HepG2 (cell line): ENCODE measurements at regions not wholly inside any gene's neighbourhood (a gene's known extent, or its start where the extent isn't known, plus 50 kb on each side); places are given as distances from the start of the nearest gene placed in this dataset.

Source experiments
- ATAC-seq: fragments of 200-7000 bp; cut with Tn5 transposase; 3 replicates; pipeline ENCODE4 v1.9.1; 2020; ENCODE audit warnings: mild to moderate bottlenecking, moderate library complexity
- BruUV-seq: library from RNA; stranded (reverse); fragments of 400-500 nt; replicated peaks from 2 replicates; lab custom pipeline; 2021; lab: Mats Ljungman, UMichigan
- CTCF ChIA-PET: fragments of 300-600 bp; formaldehyde crosslinking; extraction: SDS; loops from one replicate; lab custom pipeline; 2021; ENCODE audit warnings: low total read pairs, inconsistent platforms, low intra/inter-chr PET ratio; lab: Yijun Ruan, JAX
- POLR2A ChIA-PET: fragments of 350-600 bp; sonication (Branson Sonifier 250); formaldehyde crosslinking; loops from one replicate; lab custom pipeline; 2020; ENCODE audit warnings: antibody characterized with exemption, inconsistent platforms; lab: Yijun Ruan, JAX
- DNase-seq: peaks from one replicate; pipeline ENCODE4 v3.0.0-alpha.2; 2015; ENCODE audit warnings: low spot score
- FAIRE-seq: peaks from 3 replicates; lab custom pipeline; 2011; peaks lifted over from hg19 to GRCh38; lab: Jason Lieb, UNC
- H2AFZ ChIP-seq: one replicate; pipeline ENCODE4 v1.6.1; 2011; ENCODE audit warnings: low read length, inconsistent platforms
- H3K27ac ChIP-seq: fragments of 300-600 bp; 3 replicates; pipeline ENCODE4 v1.8.0; 2011; ENCODE audit warnings: mixed run types, mild to moderate bottlenecking, mixed read lengths, low read length, inconsistent platforms; ENCODE audit not compliant: insufficient read depth; ENCODE audit errors: extremely low read length
- H3K27me3 ChIP-seq, 2 experiments: fragments of 200-600 bp in 1 of 2; 2 replicates in 1 of 2; 3 replicates in 1 of 2; pipeline versions ENCODE4 v1.6.0 to v1.8.0; 2011; ENCODE audit warnings: low read length in 2 of 2, mild to moderate bottlenecking in 2 of 2, moderate library complexity in 2 of 2, inconsistent platforms in 1 of 2; ENCODE audit not compliant: insufficient read depth in 2 of 2, control insufficient read depth in 1 of 2
- H3K36me3 ChIP-seq, 2 experiments: fragments of 200-600 bp in 1 of 2; replicated peaks in 1 of 2; 2 replicates in 1 of 2; 3 replicates in 1 of 2; pipeline versions ENCODE4 v1.5.1 to v1.8.0; 2011; ENCODE audit warnings: low read length in 2 of 2, inconsistent platforms in 1 of 2; ENCODE audit not compliant: insufficient read depth in 2 of 2, control insufficient read depth in 1 of 2
- H3K4me1 ChIP-seq: 2 replicates; pipeline ENCODE4 v1.5.1; 2012; ENCODE audit warnings: low read length, inconsistent platforms; ENCODE audit not compliant: insufficient read depth
- H3K4me2 ChIP-seq: 2 replicates; pipeline ENCODE4 v1.6.0; 2011; ENCODE audit warnings: low read depth, low read length, inconsistent platforms
- H3K4me3 ChIP-seq, 3 experiments: fragments of 200-600 bp in 1 of 3; sonication (generic), shearing (Covaris generic) in 1 of 3; replicated peaks in 1 of 3; 2 replicates each; pipeline ENCODE4 v1.5.1; 2011 to 2016; ENCODE audit warnings: low read length in 3 of 3, inconsistent platforms in 2 of 3, low read depth in 2 of 3, mild to moderate bottlenecking in 2 of 3, control low read depth in 1 of 3, mixed read lengths in 1 of 3; ENCODE audit not compliant: insufficient read depth in 1 of 3
- H3K79me2 ChIP-seq: one replicate; pipeline ENCODE4 v1.6.1; 2011; ENCODE audit warnings: low read length, inconsistent platforms; ENCODE audit not compliant: insufficient read depth
- H3K9ac ChIP-seq: 2 replicates; pipeline ENCODE4 v1.6.0; 2011; ENCODE audit warnings: mild to moderate bottlenecking, low read depth, low read length, inconsistent platforms; ENCODE audit not compliant: insufficient read depth
- H3K9me3 ChIP-seq: 2 replicates; pipeline ENCODE4 v1.5.1; 2012; ENCODE audit warnings: mild to moderate bottlenecking, low read length
- H4K20me1 ChIP-seq: 2 replicates; pipeline ENCODE4 v1.6.0; 2011; ENCODE audit warnings: inconsistent platforms, mild to moderate bottlenecking, low read length, moderate library complexity; ENCODE audit not compliant: insufficient read depth
- AKAP8 ChIP-seq: sonication (generic); formaldehyde crosslinking; IDR thresholded peaks from 2 replicates; pipeline ENCODE4 v1.5.1; 2020; ENCODE audit warnings: mild to moderate bottlenecking, missing genetic modification reagents
- CREBL2 ChIP-seq: sonication (generic); formaldehyde crosslinking; IDR thresholded peaks from 2 replicates; pipeline ENCODE4 v1.8.1; 2023; ENCODE audit warnings: missing genetic modification reagents, mild to moderate bottlenecking, borderline replicate concordance
- FOXK1 ChIP-seq: sonication (generic); formaldehyde crosslinking; IDR thresholded peaks from 2 replicates; pipeline ENCODE4 v1.4.0; 2020; ENCODE audit warnings: low read depth, missing genetic modification reagents, borderline replicate concordance
- HDAC2 ChIP-seq: sonication (generic); formaldehyde crosslinking; IDR thresholded peaks from 2 replicates; pipeline ENCODE4 v1.4.0; 2020; ENCODE audit warnings: missing genetic modification reagents
- MLX ChIP-seq: IDR thresholded peaks from 2 replicates; pipeline ENCODE4 v1.6.1; 2016
- NFYB ChIP-seq: sonication (generic); formaldehyde crosslinking; IDR thresholded peaks from 2 replicates; pipeline ENCODE4 v1.4.0; 2020; ENCODE audit warnings: missing genetic modification reagents
- SOX5 ChIP-seq: IDR thresholded peaks from 2 replicates; pipeline ENCODE4 v1.6.1; 2016; ENCODE audit warnings: borderline replicate concordance
- TBX3 ChIP-seq: fragments of 450-650 bp; IDR thresholded peaks from 2 replicates; pipeline ENCODE4 v1.6.1; 2017; ENCODE audit warnings: antibody characterized with exemption, mild to moderate bottlenecking, inconsistent platforms, borderline replicate concordance
- TFAP4 ChIP-seq: sonication (generic); IDR thresholded peaks from 2 replicates; pipeline ENCODE4 v1.6.1; 2016; ENCODE audit warnings: low read depth, borderline replicate concordance
- ZFYVE20 ChIP-seq: sonication (generic); formaldehyde crosslinking; IDR thresholded peaks from 2 replicates; pipeline ENCODE4 v1.8.0; 2023; ENCODE audit warnings: low read depth, mild to moderate bottlenecking, moderate library complexity, missing genetic modification reagents, borderline replicate concordance
- ZNF296 ChIP-seq: sonication (generic); formaldehyde crosslinking; conservative IDR thresholded peaks from 2 replicates; pipeline ENCODE4 v1.5.0; 2020; ENCODE audit warnings: mild to moderate bottlenecking, missing genetic modification reagents
- ZNF414 ChIP-seq: sonication (generic); formaldehyde crosslinking; IDR thresholded peaks from 2 replicates; pipeline ENCODE4 v1.5.0; 2020; ENCODE audit warnings: missing genetic modification reagents
- ZNF607 ChIP-seq: sonication (generic); formaldehyde crosslinking; IDR thresholded peaks from 2 replicates; pipeline ENCODE4 v1.5.1; 2020; ENCODE audit warnings: missing genetic modification reagents, mild to moderate bottlenecking, borderline replicate concordance
- ZNF709 ChIP-seq: sonication (generic); formaldehyde crosslinking; IDR thresholded peaks from 2 replicates; pipeline ENCODE4 v1.5.0; 2020; ENCODE audit warnings: mild to moderate bottlenecking, missing genetic modification reagents
- ZNF75D ChIP-seq: sonication (generic); formaldehyde crosslinking; IDR thresholded peaks from 2 replicates; pipeline ENCODE4 v1.8.1; 2023; ENCODE audit warnings: missing genetic modification reagents, mild to moderate bottlenecking, borderline replicate concordance
- ZNF850 ChIP-seq: sonication (generic); formaldehyde crosslinking; conservative IDR thresholded peaks from 2 replicates; pipeline ENCODE4 v1.9.0; 2021; ENCODE audit warnings: mild to moderate bottlenecking, missing genetic modification reagents
- WGBS: methylation state at CpG from one replicate; pipeline ENCODE4 v1.1.6; 2017; ENCODE audit warnings: low lambda C conversion rate; 5-methylcytosine and 5-hydroxymethylcytosine counted together
- in situ Hi-C: cut with HindIII; loops from 2 replicates; pipeline ENCODE4 v1.10.0; 2017; ENCODE audit warnings: low pct_unique_long_range_greater_than_20kb; ENCODE audit not compliant: extremely low pct_ligation_motif_present
- intact Hi-C: fragments of 100-400 bp; cut with micrococcal nuclease; formaldehyde crosslinking; loops from one replicate; pipeline ENCODE4 v1.10.0; 2022; ENCODE audit not compliant: unreplicated experiment

GRCh38 chr2:2748399-2749205, 417.5 kb upstream of the MYT1L start:
- Histone ChIP-seq H3K4me3 (no peak overlapping the region), H3K27me3 (peaks cover 0 to 40% of the 10 kb centered on the region in 2 experiments; a peak in 3 of 5 replicates), H3K4me1 (no peaks in the 10 kb centered on the region), H2AFZ (no peak overlapping the region), H3K4me2 (no peak overlapping the region), H3K9me3 (peaks cover 3% of the 10 kb centered on the region), H4K20me1 (no peaks in the 10 kb centered on the region), H3K79me2 (no peaks in the 10 kb centered on the region), H3K27ac (no peak overlapping the region), H3K9ac (no peak overlapping the region), H3K36me3 (no peaks in the 10 kb centered on the region)
- FAIRE-seq (no peak), DNase-seq (no peak), ATAC-seq (peak; percentile 59)
- in situ Hi-C loops, result no loop called here
- intact Hi-C loops, result no loop called here
- ChIA-PET POLR2A (no interaction called here), CTCF (no interaction called here)
- TF ChIP-seq FOXK1 (CRISPR knock-in tag) (no peak), ZNF709 (CRISPR knock-in tag) (no peak), SOX5 (CRISPR knock-in tag) (no peak), TFAP4 (no peak), NFYB (no peak), ZNF607 (CRISPR knock-in tag) (no peak), ZNF414 (no peak), MLX (CRISPR knock-in tag) (no peak), ZNF75D (no peak), CREBL2 (CRISPR knock-in tag) (no peak), ZNF296 (CRISPR knock-in tag) (no peak), AKAP8 (no peak), HDAC2 (CRISPR knock-in tag) (no peak), ZFYVE20 (CRISPR knock-in tag) (no peak), TBX3 (no peak), ZNF850 (no peak)
- WGBS, result 13% methylated on average over 12 of the region's 13 CpGs
- BruUV-seq, result no TSS peak
